ENCODE measurements at regions not wholly inside any gene's neighbourhood (a gene's known extent, or its start where the extent isn't known, plus 50 kb on each side); places are given as distances from the start of the nearest gene placed in this dataset.

DNA sequence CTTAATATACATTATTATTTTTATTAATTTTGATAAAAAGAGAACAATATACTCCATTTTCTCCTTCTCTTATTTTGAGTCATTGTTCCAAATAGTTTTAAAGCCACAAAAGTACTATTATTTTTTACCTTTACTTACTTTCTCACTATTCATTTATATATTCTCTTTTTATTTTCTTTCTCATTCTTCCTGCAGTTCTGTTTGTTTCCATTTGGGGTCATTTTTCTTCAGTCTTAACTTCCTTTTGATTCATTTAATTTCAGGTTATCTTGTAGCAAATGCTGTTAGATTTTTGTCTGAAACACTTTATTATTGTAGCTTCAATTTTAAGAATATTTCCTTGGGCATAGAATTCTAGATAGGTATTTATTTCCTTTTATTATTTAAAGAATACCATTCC is 438.6 kb upstream of the EPHA5 start:
- TF ChIP-seq CTCF (IDR thresholded peaks at IDR 0.05): no peak
- TF ChIP-seq POLR2A (IDR thresholded peaks at IDR 0.05): no peak
